Upper lobe of right lung (tissue), 1 donor: ENCODE measurements at regions not wholly inside any gene's neighbourhood (a gene's known extent, or its start where the extent isn't known, plus 50 kb on each side); places are given as distances from the start of the nearest gene placed in this dataset.
A peak's percentile ranks its signal among the peaks of the same experiment; 100 is the strongest.

ENCODE experiments used
- ATAC-seq: fragments of 200-7000 bp; cut with Tn5 transposase; one replicate; pipeline ENCODE4 v1.9.1; 2020; ENCODE audit warnings: mild to moderate bottlenecking, moderate library complexity
- DNase-seq: peaks from one replicate; pipeline ENCODE4 v3.0.0-alpha.2; 2020
- H3K27ac ChIP-seq: fragments of 200-600 bp; one replicate; pipeline ENCODE4 v1.8.0; 2022
- H3K27me3 ChIP-seq: fragments of 200-600 bp; one replicate; pipeline ENCODE4 v1.8.0; 2022; ENCODE audit warnings: mild to moderate bottlenecking
- H3K36me3 ChIP-seq: fragments of 200-600 bp; one replicate; pipeline ENCODE4 v1.8.0; 2022
- H3K4me1 ChIP-seq: fragments of 200-600 bp; one replicate; pipeline ENCODE4 v1.8.0; 2022
- H3K4me3 ChIP-seq: fragments of 200-600 bp; one replicate; pipeline ENCODE4 v1.8.0; 2022; ENCODE audit warnings: mild to moderate bottlenecking
- H3K9me3 ChIP-seq: fragments of 200-600 bp; one replicate; pipeline ENCODE4 v1.8.0; 2022
- CTCF ChIP-seq: fragments of 200-600 bp; IDR thresholded peaks from one replicate; pipeline ENCODE4 v1.8.0; 2022; ENCODE audit warnings: antibody characterized with exemption
- intact Hi-C: fragments of 100-400 bp; cut with DNase I; formaldehyde crosslinking; loops from one replicate; pipeline ENCODE4 v1.11.0; 2022
- donor health status: DM: no; HTN: yes; CAD: no; lungs with severe emphysema.

DNA sequence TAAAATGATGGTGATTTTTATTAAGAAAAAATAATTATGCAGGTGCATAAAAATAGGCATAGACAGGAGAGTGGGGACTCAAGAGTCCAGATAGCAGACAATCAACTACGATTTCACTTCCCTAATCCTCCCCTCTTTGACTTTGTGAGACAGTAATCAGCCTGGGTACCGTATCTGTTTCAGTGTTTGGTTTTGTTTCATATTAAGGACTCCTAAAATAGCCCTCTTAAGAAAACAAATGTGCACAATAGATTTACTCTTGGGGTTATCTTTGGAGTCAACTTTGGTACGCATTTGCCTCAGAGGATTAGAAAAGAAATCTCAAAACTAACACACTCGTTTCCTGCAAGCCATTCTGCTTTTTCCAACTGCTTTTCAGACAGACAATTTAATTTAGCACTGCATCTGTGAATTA is 96.3 kb downstream of the ZNF608 start:
- Histone ChIP-seq H3K9me3 (no peaks in the 10 kb centered on the region), H3K27ac (peak overlapping the region; percentile 59), H3K27me3 (no peaks in the 10 kb centered on the region), H3K4me3 (peak overlapping the region; percentile 3), H3K36me3 (peaks cover 6% of the 10 kb centered on the region), H3K4me1 (peaks cover 50% of the 10 kb centered on the region)
- TF ChIP-seq CTCF, result no peak
- no peak for DNase-seq
- no peak for ATAC-seq
- intact Hi-C loops, result no loop called here

- Histone ChIP-seq H3K27ac (peak overlapping the region; percentile 59), H3K4me3 (peak overlapping the region; percentile 3), H3K4me1 (peaks cover 44% of the 10 kb centered on the region), H3K27me3 (no peaks in the 10 kb centered on the region), H3K9me3 (no peaks in the 10 kb centered on the region), H3K36me3 (peaks cover 6% of the 10 kb centered on the region)
- TF ChIP-seq CTCF, result no peak
- peak; percentile 82 for ATAC-seq
- DNase-seq, result peak; percentile 87
- intact Hi-C loops, result no loop called here
These were observed 96.8 kb downstream of the ZNF608 start for GRCh38 chr5:124649491-124650146.

- no peak for DNase-seq
- TF ChIP-seq CTCF, result no peak
- Histone ChIP-seq H3K36me3 (peaks cover 6% of the 10 kb centered on the region), H3K27ac (no peak overlapping the region), H3K9me3 (no peaks in the 10 kb centered on the region), H3K4me3 (no peak overlapping the region), H3K27me3 (no peaks in the 10 kb centered on the region), H3K4me1 (peaks cover 44% of the 10 kb centered on the region)
- intact Hi-C loops, result no loop called here
- ATAC-seq, result no peak
These were observed 97.5 kb downstream of the ZNF608 start for GRCh38 chr5:124648902-124649467.

- ATAC-seq (no peak), DNase-seq (no peak)
- Histone ChIP-seq H3K27me3 (no peaks in the 10 kb centered on the region), H3K27ac (no peak overlapping the region), H3K4me1 (peaks cover 40% of the 10 kb centered on the region), H3K4me3 (no peak overlapping the region), H3K36me3 (peaks cover 14% of the 10 kb centered on the region), H3K9me3 (no peaks in the 10 kb centered on the region)
- intact Hi-C loops, result no loop called here
- TF ChIP-seq CTCF, result no peak
These were observed 99.1 kb downstream of the ZNF608 start for GRCh38 chr5:124647352-124647751.

DNA sequence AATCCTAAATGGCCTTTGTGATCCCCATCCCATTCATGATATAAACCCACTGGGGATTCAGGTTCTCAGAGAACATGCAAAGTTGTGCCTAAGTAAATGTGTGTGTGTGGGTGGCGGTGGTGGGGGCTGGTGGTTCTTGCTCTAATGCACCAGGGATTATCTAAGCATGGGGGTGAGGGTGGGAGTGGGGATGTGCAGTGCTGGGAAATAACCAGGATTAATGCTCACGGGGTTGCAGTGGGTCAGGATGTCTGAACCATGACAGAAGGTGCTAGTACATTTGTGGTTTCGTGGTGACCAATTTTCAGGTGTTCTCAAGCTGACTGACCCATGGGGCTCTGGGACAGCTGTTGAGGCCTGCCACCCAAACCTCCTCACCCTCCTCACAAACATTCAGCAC is 101.0 kb downstream of the ZNF608 start:
- no peak for TF ChIP-seq CTCF
- intact Hi-C loops, result no loop called here
- no peak overlapping the region for H3K27ac ChIP-seq
- H3K4me1 ChIP-seq, result peaks cover 20% of the 10 kb centered on the region
- no peaks in the 10 kb centered on the region for H3K27me3 ChIP-seq
- no peak overlapping the region for H3K4me3 ChIP-seq
- ATAC-seq (no peak), DNase-seq (no peak)
- H3K9me3 ChIP-seq, result no peaks in the 10 kb centered on the region
- H3K36me3 ChIP-seq, result peaks cover 24% of the 10 kb centered on the region

DNA sequence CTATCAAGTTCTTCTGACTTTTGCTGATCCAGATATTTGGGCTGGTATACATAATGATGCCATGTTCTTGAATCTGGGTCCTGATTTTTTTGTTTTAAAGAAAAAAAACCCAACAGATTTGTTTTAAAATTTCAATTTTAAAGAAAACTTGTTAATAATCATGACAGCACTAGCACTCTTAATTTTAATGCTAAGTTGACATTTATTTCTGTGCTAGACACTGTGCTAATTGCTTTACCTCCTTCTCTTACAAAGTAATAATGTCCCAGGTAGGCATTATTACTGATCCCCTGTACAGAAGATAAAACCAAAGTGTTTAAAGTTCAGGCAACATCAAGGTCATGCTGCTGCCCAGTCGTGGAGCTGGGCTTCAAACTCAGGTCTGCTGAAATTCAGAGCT is 101.9 kb downstream of the ZNF608 start:
- no peak for TF ChIP-seq CTCF
- intact Hi-C loops, result no loop called here
- ATAC-seq, result no peak
- H3K4me1 ChIP-seq, result peaks cover 12% of the 10 kb centered on the region
- H3K27me3 ChIP-seq, result no peaks in the 10 kb centered on the region
- DNase-seq, result no peak
- H3K9me3 ChIP-seq, result no peaks in the 10 kb centered on the region
- no peak overlapping the region for H3K27ac ChIP-seq
- peaks cover 30% of the 10 kb centered on the region for H3K36me3 ChIP-seq
- no peak overlapping the region for H3K4me3 ChIP-seq
